WTC11 (cell line): ENCODE measurements at regions not wholly inside any gene's neighbourhood (a gene's known extent, or its start where the extent isn't known, plus 50 kb on each side); places are given as distances from the start of the nearest gene placed in this dataset.

ENCODE experiments used
- ATAC-seq: fragments of 200-7000 bp; cut with Tn5 transposase; 2 replicates; pipeline ENCODE4 v1.10.0; 2021; ENCODE audit warnings: mild to moderate bottlenecking, moderate library complexity
- CTCF ChIA-PET: fragments of 300-600 bp; sonication (Branson Sonifier 250); formaldehyde crosslinking; loops from one replicate; lab custom pipeline; 2021; ENCODE audit warnings: antibody characterized with exemption; lab: Charles Lee
- POLR2A ChIA-PET: fragments of 350-600 bp; sonication (Branson Sonifier 250); formaldehyde crosslinking; loops from one replicate; lab custom pipeline; 2021; ENCODE audit warnings: antibody characterized with exemption; lab: Charles Lee
- DNase-seq: peaks from one replicate; pipeline ENCODE4 v3.0.0; 2021; ENCODE audit warnings: low spot score
- H3K27ac Mint-ChIP-seq: 2 replicates; pipeline ENCODE4 v1.8.0; 2021; ENCODE audit warnings: mixed read lengths
- H3K27me3 Mint-ChIP-seq: 2 replicates; pipeline ENCODE4 v1.8.0; 2021; ENCODE audit warnings: low read depth, mild to moderate bottlenecking, moderate library complexity, mixed read lengths
- H3K36me3 Mint-ChIP-seq: 2 replicates; pipeline ENCODE4 v1.8.0; 2021; ENCODE audit warnings: mixed read lengths
- H3K4me1 Mint-ChIP-seq: 2 replicates; pipeline ENCODE4 v1.8.0; 2022; ENCODE audit warnings: mixed read lengths
- H3K4me3 Mint-ChIP-seq: 2 replicates; pipeline ENCODE4 v1.8.0; 2021; ENCODE audit warnings: mild to moderate bottlenecking, moderate library complexity, mixed read lengths
- H3K9me3 Mint-ChIP-seq: 2 replicates; pipeline ENCODE4 v1.8.0; 2021; ENCODE audit warnings: mixed read lengths
- ATF3 ChIP-seq: sonication (generic); formaldehyde crosslinking; conservative IDR thresholded peaks from 2 replicates; pipeline ENCODE4 v1.8.1; 2022; ENCODE audit warnings: mild to moderate bottlenecking, missing genetic modification reagents
- CBFB ChIP-seq: sonication (generic); formaldehyde crosslinking; IDR thresholded peaks from 2 replicates; pipeline ENCODE4 v1.8.1; 2022; ENCODE audit warnings: mild to moderate bottlenecking, low read depth, missing genetic modification reagents
- CREM ChIP-seq: sonication (generic); formaldehyde crosslinking; IDR thresholded peaks from 2 replicates; pipeline ENCODE4 v1.8.1; 2022; ENCODE audit warnings: mild to moderate bottlenecking, missing genetic modification reagents, moderate library complexity
- E2F5 ChIP-seq: sonication (generic); formaldehyde crosslinking; IDR thresholded peaks from 2 replicates; pipeline ENCODE4 v1.8.1; 2022; ENCODE audit warnings: mild to moderate bottlenecking, moderate library complexity, missing genetic modification reagents
- ELF4 ChIP-seq: sonication (generic); formaldehyde crosslinking; IDR thresholded peaks from 2 replicates; pipeline ENCODE4 v1.8.1; 2022; ENCODE audit warnings: low read depth, mild to moderate bottlenecking, moderate library complexity, missing genetic modification reagents
- ESRRA ChIP-seq: sonication (generic); formaldehyde crosslinking; IDR thresholded peaks from 2 replicates; pipeline ENCODE4 v1.8.1; 2022; ENCODE audit warnings: mild to moderate bottlenecking, missing genetic modification reagents, borderline replicate concordance
- FOXP1 ChIP-seq: sonication (generic); formaldehyde crosslinking; IDR thresholded peaks from 2 replicates; pipeline ENCODE4 v1.8.0; 2022; ENCODE audit warnings: missing genetic modification reagents, mild to moderate bottlenecking, moderate library complexity, borderline replicate concordance
- JAZF1 ChIP-seq: fragments of 250-450 bp; sonication (Bioruptor Pico); IDR thresholded peaks from 2 replicates; pipeline ENCODE4 v1.9.0; 2021; ENCODE audit warnings: moderate library complexity, mild to moderate bottlenecking, inconsistent platforms
- KAT7 ChIP-seq: sonication (generic); formaldehyde crosslinking; IDR thresholded peaks from 2 replicates; pipeline ENCODE4 v1.8.1; 2023; ENCODE audit warnings: missing genetic modification reagents, mild to moderate bottlenecking, borderline replicate concordance
- MYBL2 ChIP-seq: sonication (generic); formaldehyde crosslinking; IDR thresholded peaks from 2 replicates; pipeline ENCODE4 v1.8.1; 2023; ENCODE audit warnings: mild to moderate bottlenecking, moderate library complexity, missing genetic modification reagents
- NFYB ChIP-seq: sonication (generic); formaldehyde crosslinking; conservative IDR thresholded peaks from 2 replicates; pipeline ENCODE4 v1.8.0; 2022; ENCODE audit warnings: low read depth, missing genetic modification reagents
- NR1H2 ChIP-seq: sonication (generic); formaldehyde crosslinking; IDR thresholded peaks from 2 replicates; pipeline ENCODE4 v1.9.0; 2021; ENCODE audit warnings: mild to moderate bottlenecking, moderate library complexity, missing genetic modification reagents
- OVOL2 ChIP-seq: fragments of 250-450 bp; sonication (Bioruptor Pico); IDR thresholded peaks from 2 replicates; pipeline ENCODE4 v1.9.0; 2021; ENCODE audit warnings: mild to moderate bottlenecking, borderline replicate concordance
- PREB ChIP-seq: sonication (generic); formaldehyde crosslinking; IDR thresholded peaks from 2 replicates; pipeline ENCODE4 v1.8.1; 2022; ENCODE audit warnings: mild to moderate bottlenecking, missing genetic modification reagents, moderate library complexity, borderline replicate concordance
- RORB ChIP-seq: fragments of 250-450 bp; sonication (Bioruptor Pico); IDR thresholded peaks from 2 replicates; pipeline ENCODE4 v1.9.0; 2021; ENCODE audit warnings: mild to moderate bottlenecking
- SOX15 ChIP-seq: fragments of 250-450 bp; sonication (Bioruptor Pico); IDR thresholded peaks from 2 replicates; pipeline ENCODE4 v1.9.0; 2021; ENCODE audit warnings: mild to moderate bottlenecking
- SP1 ChIP-seq: sonication (generic); formaldehyde crosslinking; conservative IDR thresholded peaks from 2 replicates; pipeline ENCODE4 v1.8.1; 2022; ENCODE audit warnings: missing genetic modification reagents
- TP53 ChIP-seq: sonication (generic); formaldehyde crosslinking; IDR thresholded peaks from 2 replicates; pipeline ENCODE4 v1.8.1; 2023; ENCODE audit warnings: mild to moderate bottlenecking, missing genetic modification reagents
- ZBTB43 ChIP-seq: sonication (generic); formaldehyde crosslinking; IDR thresholded peaks from 2 replicates; pipeline ENCODE4 v1.8.1; 2023; ENCODE audit warnings: mild to moderate bottlenecking, missing genetic modification reagents
- ZNF121 ChIP-seq: sonication (generic); formaldehyde crosslinking; IDR thresholded peaks from 2 replicates; pipeline ENCODE4 v1.8.0; 2023; ENCODE audit warnings: missing genetic modification reagents
- ZNF138 ChIP-seq: sonication (generic); formaldehyde crosslinking; conservative IDR thresholded peaks from 2 replicates; pipeline ENCODE4 v1.8.1; 2022; ENCODE audit warnings: mild to moderate bottlenecking, moderate library complexity, missing genetic modification reagents
- ZNF232 ChIP-seq: sonication (generic); formaldehyde crosslinking; IDR thresholded peaks from 2 replicates; pipeline ENCODE4 v1.8.0; 2022; ENCODE audit warnings: mild to moderate bottlenecking, missing genetic modification reagents
- ZNF263 ChIP-seq: sonication (generic); formaldehyde crosslinking; IDR thresholded peaks from 2 replicates; pipeline ENCODE4 v1.8.1; 2022; ENCODE audit warnings: low read depth, mild to moderate bottlenecking, moderate library complexity, missing genetic modification reagents
- ZNF396 ChIP-seq: fragments of 250-450 bp; sonication (Bioruptor Pico); IDR thresholded peaks from 2 replicates; pipeline ENCODE4 v1.8.0; 2021; ENCODE audit warnings: mild to moderate bottlenecking, moderate library complexity, borderline replicate concordance
- ZNF416 ChIP-seq: fragments of 250-450 bp; sonication (Bioruptor Pico); IDR thresholded peaks from 2 replicates; pipeline ENCODE4 v1.9.0; 2021; ENCODE audit warnings: mild to moderate bottlenecking, inconsistent platforms
- ZNF512 ChIP-seq: sonication (generic); formaldehyde crosslinking; IDR thresholded peaks from 2 replicates; pipeline ENCODE4 v1.8.1; 2022; ENCODE audit warnings: missing genetic modification reagents, borderline replicate concordance
- ZSCAN18 ChIP-seq: fragments of 250-450 bp; sonication (Bioruptor Pico); IDR thresholded peaks from 2 replicates; pipeline ENCODE4 v2.1.2; 2022; ENCODE audit warnings: mild to moderate bottlenecking, moderate library complexity

- ATAC-seq (no peak), DNase-seq (no peak)
- CTCF ChIA-PET = no interaction called here
- TF ChIP-seq RORB (CRISPR knock-in tag) (no peak), ZSCAN18 (no peak), JAZF1 (CRISPR knock-in tag) (no peak), SP1 (no peak), KAT7 (CRISPR knock-in tag) (no peak), TP53 (CRISPR knock-in tag) (no peak), E2F5 (CRISPR knock-in tag) (no peak), ZNF232 (no peak), FOXP1 (no peak), ZBTB43 (CRISPR knock-in tag) (no peak), NR1H2 (CRISPR knock-in tag) (no peak), NFYB (CRISPR knock-in tag) (no peak), CBFB (no peak)
- Mint-ChIP-seq H3K27ac (no peak overlapping the region), H3K4me1 (no peaks in the 10 kb centered on the region), H3K36me3 (no peaks in the 10 kb centered on the region), H3K4me3 (no peak overlapping the region), H3K9me3 (peaks cover 9% of the 10 kb centered on the region), H3K27me3 (no peaks in the 10 kb centered on the region)
- POLR2A ChIA-PET = no interaction called here
These were observed 403.1 kb downstream of the IRS1 start for GRCh38 chr2:226396541-226396940.

- no peak for ATAC-seq
- no peak for TF ChIP-seq ZNF512 (CRISPR knock-in tag)
- no peak for TF ChIP-seq KAT7 (CRISPR knock-in tag)
- no peak for TF ChIP-seq ZNF138 (CRISPR knock-in tag)
- TF ChIP-seq PREB = no peak
- TF ChIP-seq RORB (CRISPR knock-in tag) = no peak
- TF ChIP-seq ZNF396 = no peak
- no peak for TF ChIP-seq ESRRA
- no peak for TF ChIP-seq CREM
- no peak for TF ChIP-seq ELF4
- no peak for TF ChIP-seq SOX15 (CRISPR knock-in tag)
- no peak for TF ChIP-seq ATF3 (CRISPR knock-in tag)
- TF ChIP-seq MYBL2 (CRISPR knock-in tag) = no peak
- TF ChIP-seq OVOL2 (CRISPR knock-in tag) = no peak
- no peak for TF ChIP-seq ZNF263 (CRISPR knock-in tag)
- TF ChIP-seq ZNF121 = no peak
- TF ChIP-seq ZSCAN18 = no peak
- no peak for TF ChIP-seq ZNF416 (CRISPR knock-in tag)
- no peak for TF ChIP-seq CBFB
- TF ChIP-seq, all 79 proteins: peak for 0
- ChIA-PET CTCF (no interaction called here), POLR2A (no interaction called here)
- Mint-ChIP-seq H3K4me1 (no peaks in the 10 kb centered on the region), H3K9me3 (peaks cover 3% of the 10 kb centered on the region; the same call in 1 of the 2 replicates), H3K4me3 (no peak overlapping the region), H3K27me3 (no peaks in the 10 kb centered on the region), H3K27ac (no peak overlapping the region), H3K36me3 (no peaks in the 10 kb centered on the region)
- no peak for DNase-seq
These were observed 412.1 kb downstream of the IRS1 start for GRCh38 chr2:226387499-226387942.
